ENCODE measurements at regions not wholly inside any gene's neighbourhood (a gene's known extent, or its start where the extent isn't known, plus 50 kb on each side); places are given as distances from the start of the nearest gene placed in this dataset.

DNA sequence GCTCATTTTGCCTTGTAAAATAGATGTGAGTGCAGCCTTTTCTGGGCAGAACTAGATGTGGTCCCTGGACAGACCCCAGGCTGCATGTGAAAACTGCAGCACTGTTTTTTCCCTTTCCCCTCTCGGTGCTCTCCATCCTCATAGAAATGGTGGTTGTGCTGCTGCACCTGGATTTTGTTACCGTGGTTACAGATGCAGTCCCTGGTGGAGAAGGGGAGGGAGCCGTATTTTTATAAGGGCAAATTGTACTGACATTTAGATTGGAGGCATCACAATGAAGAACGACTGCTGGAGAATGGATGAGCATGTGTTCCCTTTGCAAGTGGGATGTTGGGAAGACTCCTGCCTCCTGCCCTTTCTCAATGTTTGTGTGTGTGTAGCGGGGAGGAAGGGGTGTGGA, 469.9 kb downstream of the CCSER2 start:
- TF ChIP-seq GATA3 (IDR thresholded peaks at IDR 0.05; ENCODE audit: low read depth, low read length) = no peak
- no peak for TF ChIP-seq GATA2 (IDR thresholded peaks at IDR 0.05; ENCODE audit: low read depth, low read length)
